SK-N-SH (cell line): ENCODE measurements at regions not wholly inside any gene's neighbourhood (a gene's known extent, or its start where the extent isn't known, plus 50 kb on each side); places are given as distances from the start of the nearest gene placed in this dataset.

Source experiments
- CTCF ChIA-PET: fragments of 300-600, 350-600 bp; formaldehyde crosslinking; extraction: SDS; loops from one replicate; lab custom pipeline; 2021; lab: Yijun Ruan, JAX
- POLR2A ChIA-PET: fragments of 350-600 bp; sonication (Branson Sonifier 250); formaldehyde crosslinking; extraction: SDS; loops from one replicate; lab custom pipeline; 2020; ENCODE audit warnings: antibody characterized with exemption, inconsistent platforms; lab: Yijun Ruan, JAX
- DNase-seq: peaks from one replicate; pipeline ENCODE4 v3.0.0; 2012
- H2AFZ ChIP-seq: fragments of 200-600 bp; sonication (generic); 2 replicates; pipeline ENCODE4 v1.8.1; 2016; ENCODE audit warnings: antibody characterized with exemption, mild to moderate bottlenecking, low read depth
- H3F3A ChIP-seq: fragments of 200-600 bp; sonication (generic); replicated peaks from 2 replicates; pipeline ENCODE3; 2016; ENCODE audit warnings: antibody characterized with exemption, mild to moderate bottlenecking; ENCODE audit not compliant: insufficient read depth
- H3K27ac ChIP-seq, 2 experiments: fragments of 200-500 bp in 1 of 2; fragments of 200-600 bp in 1 of 2; sonication (Bioruptor generic) in 1 of 2; sonication (generic), shearing (Covaris generic) in 1 of 2; 2 replicates each; pipeline versions ENCODE4 v1.5.1 to v1.6.1; 2014 to 2016; ENCODE audit warnings: low read depth in 2 of 2, inconsistent platforms in 1 of 2, low read length in 1 of 2, mild to moderate bottlenecking in 1 of 2, mixed read lengths in 1 of 2
- H3K27me3 ChIP-seq: fragments of 200-600 bp; sonication (generic), shearing (Covaris generic); 2 replicates; pipeline ENCODE4 v1.6.1; 2016; ENCODE audit warnings: mixed run types; ENCODE audit not compliant: insufficient read depth
- H3K36me3 ChIP-seq, 2 experiments: fragments of 200-500 bp in 1 of 2; fragments of 200-600 bp in 1 of 2; sonication (Bioruptor generic) in 1 of 2; sonication (generic) in 1 of 2; replicated peaks in 1 of 2; 2 replicates each; pipeline versions ENCODE3 to v1.5.1; 2014 to 2016; ENCODE audit warnings: low read length in 1 of 2, mild to moderate bottlenecking in 1 of 2; ENCODE audit not compliant: insufficient read depth in 2 of 2, control insufficient read depth in 1 of 2
- H3K4me1 ChIP-seq, 2 experiments: fragments of 200-500 bp in 1 of 2; fragments of 200-600 bp in 1 of 2; sonication (Bioruptor generic) in 1 of 2; sonication (generic), shearing (Covaris generic) in 1 of 2; 2 replicates each; pipeline versions ENCODE4 v1.5.1 to v1.6.1; 2014 to 2016; ENCODE audit warnings: low read depth in 1 of 2, low read length in 1 of 2, mixed run types in 1 of 2; ENCODE audit not compliant: insufficient read depth in 2 of 2, control insufficient read depth in 1 of 2
- H3K4me2 ChIP-seq: fragments of 200-600 bp; sonication (generic), shearing (Covaris generic); 2 replicates; pipeline ENCODE4 v1.6.1; 2017; ENCODE audit warnings: mixed run types
- H3K4me3 ChIP-seq, 2 experiments: fragments of 200-500 bp in 1 of 2; fragments of 200-600 bp in 1 of 2; sonication (Bioruptor generic) in 1 of 2; sonication (generic), shearing (Covaris generic) in 1 of 2; 2 replicates each; pipeline versions ENCODE4 v1.5.1 to v1.8.1; 2014 to 2016; ENCODE audit warnings: low read depth in 2 of 2, inconsistent platforms in 1 of 2, low read length in 1 of 2, mild to moderate bottlenecking in 1 of 2, mixed read lengths in 1 of 2, moderate library complexity in 1 of 2
- H3K79me2 ChIP-seq: fragments of 200-600 bp; sonication (generic); 2 replicates; pipeline ENCODE4 v1.8.1; 2017; ENCODE audit warnings: mild to moderate bottlenecking; ENCODE audit not compliant: insufficient read depth
- H3K9ac ChIP-seq: fragments of 200-600 bp; sonication (generic); 2 replicates; pipeline ENCODE4 v1.6.1; 2017; ENCODE audit warnings: mixed run types
- H3K9me2 ChIP-seq: fragments of 200-600 bp; sonication (generic); 2 replicates; pipeline ENCODE4 v1.6.1; 2017; ENCODE audit warnings: mixed run types
- H3K9me3 ChIP-seq: fragments of 200-600 bp; sonication (generic); 2 replicates; pipeline ENCODE4 v1.6.1; 2017; ENCODE audit warnings: mixed run types, mild to moderate bottlenecking, moderate library complexity
- H4K20me1 ChIP-seq: fragments of 200-600 bp; sonication (generic); 2 replicates; pipeline ENCODE4 v1.6.1; 2017; ENCODE audit warnings: mild to moderate bottlenecking, mixed run types; ENCODE audit not compliant: insufficient read depth
- ELF1 ChIP-seq: IDR thresholded peaks from 2 replicates; pipeline ENCODE4 v1.4.0; 2012
- EP300 ChIP-seq, 2 experiments: IDR thresholded peaks; 2 replicates each; pipeline versions ENCODE4 v1.4.0 to v1.6.1; 2012; ENCODE audit warnings: borderline replicate concordance in 1 of 2, low read depth in 1 of 2, low read length in 1 of 2
- EZH2phosphoT487 ChIP-seq: fragments of 200-600 bp; sonication (generic); IDR thresholded peaks from 2 replicates; pipeline ENCODE4 v1.6.1; 2017; ENCODE audit warnings: low read depth, mixed run types, mild to moderate bottlenecking, antibody characterized with exemption, moderate library complexity, borderline replicate concordance
- FOSL2 ChIP-seq: IDR thresholded peaks from 2 replicates; pipeline ENCODE4 v1.4.0; 2012; ENCODE audit warnings: low read depth, mild to moderate bottlenecking, moderate library complexity, borderline replicate concordance
- FOXJ3 ChIP-seq: sonication (generic); formaldehyde crosslinking; IDR thresholded peaks from 2 replicates; pipeline ENCODE4 v1.5.1; 2020; ENCODE audit warnings: mild to moderate bottlenecking, missing genetic modification reagents
- FOXM1 ChIP-seq: IDR thresholded peaks from 2 replicates; pipeline ENCODE4 v1.4.0; 2012; ENCODE audit warnings: low read depth, mild to moderate bottlenecking
- GATA2 ChIP-seq: sonication (generic); formaldehyde crosslinking; IDR thresholded peaks from 2 replicates; pipeline ENCODE4 v1.5.0; 2020; ENCODE audit warnings: mild to moderate bottlenecking, missing genetic modification reagents
- JUND ChIP-seq: IDR thresholded peaks from 2 replicates; pipeline ENCODE4 v1.4.0; 2012
- MEF2A ChIP-seq: IDR thresholded peaks from 2 replicates; pipeline ENCODE4 v1.4.0; 2012; ENCODE audit warnings: low read depth, borderline replicate concordance
- SIN3A ChIP-seq: IDR thresholded peaks from 2 replicates; pipeline ENCODE4 v1.6.1; 2012; ENCODE audit warnings: low read depth, mild to moderate bottlenecking, low read length, moderate library complexity, borderline replicate concordance
- TEAD4 ChIP-seq: IDR thresholded peaks from 2 replicates; pipeline ENCODE4 v1.4.0; 2012; ENCODE audit warnings: mild to moderate bottlenecking, borderline replicate concordance; ENCODE audit not compliant: insufficient read depth
- YY1 ChIP-seq: IDR thresholded peaks from 2 replicates; pipeline ENCODE4 v1.4.0; 2012; ENCODE audit warnings: low read depth, mild to moderate bottlenecking
- WGBS: methylation state at CpG from one replicate; pipeline ENCODE4 v1.1.6; 2017; ENCODE audit warnings: low lambda C conversion rate; 5-methylcytosine and 5-hydroxymethylcytosine counted together
- TF ChIP-seq, protein P1 (sequence below): IDR thresholded peaks from 2 replicates; pipeline ENCODE4 v1.6.1; 2012; ENCODE audit warnings: mild to moderate bottlenecking, low read depth, low read length, moderate library complexity
- TF ChIP-seq, protein P2 (sequence below): IDR thresholded peaks from 2 replicates; pipeline ENCODE4 v1.4.0; 2012; ENCODE audit warnings: low read depth, borderline replicate concordance
- TF ChIP-seq, protein P3 (sequence below): IDR thresholded peaks from 2 replicates; pipeline ENCODE4 v1.4.0; 2012; ENCODE audit warnings: low read depth
- TF ChIP-seq, protein P4 (sequence below): fragments of 150-350 bp; IDR thresholded peaks from 2 replicates; pipeline ENCODE4 v1.6.1; 2017; ENCODE audit warnings: antibody characterized with exemption, low read length, low read depth, borderline replicate concordance

DNA sequence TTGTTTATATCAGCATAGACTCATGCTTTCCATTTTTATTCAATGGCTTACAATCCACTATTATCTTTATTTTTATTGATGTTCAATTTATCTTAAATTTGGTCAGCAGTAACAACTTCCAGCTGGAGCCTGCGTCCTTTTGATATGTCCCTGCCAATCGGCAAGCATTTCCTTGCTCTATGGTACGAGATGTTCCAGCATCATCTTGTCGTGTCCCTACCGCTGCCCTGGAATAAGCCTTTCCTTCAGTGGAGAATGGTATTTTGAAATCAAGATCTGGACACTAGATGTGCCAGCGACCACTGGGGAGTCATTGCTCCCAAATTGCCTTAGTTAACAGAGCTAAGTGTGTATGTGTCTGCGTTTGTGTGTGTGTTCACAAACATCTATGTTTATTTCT lies 151.6 kb upstream of the RGMB start (continued):
- TF ChIP-seq, protein P1, sequence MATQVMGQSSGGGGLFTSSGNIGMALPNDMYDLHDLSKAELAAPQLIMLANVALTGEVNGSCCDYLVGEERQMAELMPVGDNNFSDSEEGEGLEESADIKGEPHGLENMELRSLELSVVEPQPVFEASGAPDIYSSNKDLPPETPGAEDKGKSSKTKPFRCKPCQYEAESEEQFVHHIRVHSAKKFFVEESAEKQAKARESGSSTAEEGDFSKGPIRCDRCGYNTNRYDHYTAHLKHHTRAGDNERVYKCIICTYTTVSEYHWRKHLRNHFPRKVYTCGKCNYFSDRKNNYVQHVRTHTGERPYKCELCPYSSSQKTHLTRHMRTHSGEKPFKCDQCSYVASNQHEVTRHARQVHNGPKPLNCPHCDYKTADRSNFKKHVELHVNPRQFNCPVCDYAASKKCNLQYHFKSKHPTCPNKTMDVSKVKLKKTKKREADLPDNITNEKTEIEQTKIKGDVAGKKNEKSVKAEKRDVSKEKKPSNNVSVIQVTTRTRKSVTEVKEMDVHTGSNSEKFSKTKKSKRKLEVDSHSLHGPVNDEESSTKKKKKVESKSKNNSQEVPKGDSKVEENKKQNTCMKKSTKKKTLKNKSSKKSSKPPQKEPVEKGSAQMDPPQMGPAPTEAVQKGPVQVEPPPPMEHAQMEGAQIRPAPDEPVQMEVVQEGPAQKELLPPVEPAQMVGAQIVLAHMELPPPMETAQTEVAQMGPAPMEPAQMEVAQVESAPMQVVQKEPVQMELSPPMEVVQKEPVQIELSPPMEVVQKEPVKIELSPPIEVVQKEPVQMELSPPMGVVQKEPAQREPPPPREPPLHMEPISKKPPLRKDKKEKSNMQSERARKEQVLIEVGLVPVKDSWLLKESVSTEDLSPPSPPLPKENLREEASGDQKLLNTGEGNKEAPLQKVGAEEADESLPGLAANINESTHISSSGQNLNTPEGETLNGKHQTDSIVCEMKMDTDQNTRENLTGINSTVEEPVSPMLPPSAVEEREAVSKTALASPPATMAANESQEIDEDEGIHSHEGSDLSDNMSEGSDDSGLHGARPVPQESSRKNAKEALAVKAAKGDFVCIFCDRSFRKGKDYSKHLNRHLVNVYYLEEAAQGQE, result no peak
- TF ChIP-seq FOSL2, result no peak
- TF ChIP-seq TEAD4, result no peak

DNA sequence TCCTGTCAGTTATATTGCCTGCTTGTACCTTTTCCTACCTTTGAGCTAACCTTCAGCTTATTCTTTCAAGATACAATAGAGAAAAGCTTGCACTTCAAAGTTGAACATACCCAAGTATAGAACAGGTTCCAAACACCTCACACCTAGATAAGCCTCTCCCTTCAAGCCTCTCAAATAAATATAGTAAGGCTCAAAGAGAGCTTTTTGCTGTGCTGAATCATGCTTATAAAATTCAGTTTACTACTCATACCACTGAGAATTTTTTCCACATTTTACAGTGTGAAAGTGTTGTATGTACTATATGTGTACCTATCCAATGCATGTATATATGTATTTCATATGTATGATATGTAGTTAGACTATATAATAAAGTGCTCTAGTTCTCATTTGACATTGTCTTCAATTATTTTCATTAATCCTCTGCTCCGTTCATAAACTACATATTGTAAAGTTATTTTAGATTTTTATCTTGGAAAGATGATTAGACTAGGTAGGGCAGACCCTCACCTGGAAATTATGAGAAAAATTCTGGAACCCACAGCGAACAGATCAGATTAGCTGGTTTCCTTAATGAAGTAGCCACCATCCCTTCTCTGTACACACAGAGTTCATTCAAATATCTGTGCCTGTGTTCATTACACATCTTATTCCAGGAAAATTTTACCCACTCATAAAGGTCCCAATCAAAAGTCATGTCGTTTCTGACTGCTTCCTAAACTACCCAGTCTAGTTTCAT lies 149.2 kb upstream of the RGMB start:
- Histone ChIP-seq H3K27me3 (no peaks in the 10 kb centered on the region), H3K27ac (no peak overlapping the region), H3K9me2 (no peaks in the 10 kb centered on the region), H3K4me2 (no peak overlapping the region), H3K9me3 (peaks cover 10% of the 10 kb centered on the region; the same call in 1 of the 2 replicates), H2AFZ (no peak overlapping the region), H3K4me1 (no peaks in the 10 kb centered on the region; a peak in 1 of 4 replicates), H3K4me3 (no peak overlapping the region), H3K9ac (no peak overlapping the region), H3F3A (no peaks in the 10 kb centered on the region), H3K79me2 (no peaks in the 10 kb centered on the region), H4K20me1 (no peaks in the 10 kb centered on the region), H3K36me3 (no peaks in the 10 kb centered on the region)
- TF ChIP-seq JUND, result no peak
- no peak for TF ChIP-seq ELF1
- TF ChIP-seq, protein P2, sequence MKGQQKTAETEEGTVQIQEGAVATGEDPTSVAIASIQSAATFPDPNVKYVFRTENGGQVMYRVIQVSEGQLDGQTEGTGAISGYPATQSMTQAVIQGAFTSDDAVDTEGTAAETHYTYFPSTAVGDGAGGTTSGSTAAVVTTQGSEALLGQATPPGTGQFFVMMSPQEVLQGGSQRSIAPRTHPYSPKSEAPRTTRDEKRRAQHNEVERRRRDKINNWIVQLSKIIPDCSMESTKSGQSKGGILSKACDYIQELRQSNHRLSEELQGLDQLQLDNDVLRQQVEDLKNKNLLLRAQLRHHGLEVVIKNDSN, result no peak
- no peak for TF ChIP-seq EP300 (IDR thresholded peaks at IDR 0.05; ENCODE audit: borderline replicate concordance in 1 of 2, low read depth in 1 of 2, low read length in 1 of 2)
- TF ChIP-seq SIN3A, result no peak
- TF ChIP-seq FOXJ3 (CRISPR knock-in tag), result no peak
- TF ChIP-seq, protein P3, sequence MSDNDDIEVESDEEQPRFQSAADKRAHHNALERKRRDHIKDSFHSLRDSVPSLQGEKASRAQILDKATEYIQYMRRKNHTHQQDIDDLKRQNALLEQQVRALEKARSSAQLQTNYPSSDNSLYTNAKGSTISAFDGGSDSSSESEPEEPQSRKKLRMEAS, result no peak
- TF ChIP-seq EZH2phosphoT487, result no peak
- no peak for TF ChIP-seq TEAD4
- TF ChIP-seq, protein P4, sequence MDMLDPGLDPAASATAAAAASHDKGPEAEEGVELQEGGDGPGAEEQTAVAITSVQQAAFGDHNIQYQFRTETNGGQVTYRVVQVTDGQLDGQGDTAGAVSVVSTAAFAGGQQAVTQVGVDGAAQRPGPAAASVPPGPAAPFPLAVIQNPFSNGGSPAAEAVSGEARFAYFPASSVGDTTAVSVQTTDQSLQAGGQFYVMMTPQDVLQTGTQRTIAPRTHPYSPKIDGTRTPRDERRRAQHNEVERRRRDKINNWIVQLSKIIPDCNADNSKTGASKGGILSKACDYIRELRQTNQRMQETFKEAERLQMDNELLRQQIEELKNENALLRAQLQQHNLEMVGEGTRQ, result no peak
- no peak for TF ChIP-seq MEF2A
- TF ChIP-seq YY1, result no peak
- no peak for TF ChIP-seq GATA2 (CRISPR knock-in tag)
- TF ChIP-seq FOXM1, result no peak
- 51% methylated on average over 3 of the region's 3 CpGs for WGBS
- POLR2A ChIA-PET, result no interaction called here
- no peak for DNase-seq
- CTCF ChIA-PET, result no interaction called here
